Lower leg skin (tissue), 4 donors: ENCODE measurements at regions not wholly inside any gene's neighbourhood (a gene's known extent, or its start where the extent isn't known, plus 50 kb on each side); places are given as distances from the start of the nearest gene placed in this dataset.

Experiments used
- DNase-seq, 2 donors: peaks; one replicate each; pipeline ENCODE4 v3.0.0-alpha.2; 2019; ENCODE audit warnings: low spot score in 2 of 2
- H3K4me3 ChIP-seq: fragments of 200-600 bp; sonication (generic); 2 replicates; pipeline ENCODE4 v1.5.1; 2017; ENCODE audit warnings: mild to moderate bottlenecking, low read depth; ENCODE audit not compliant: poor library complexity, severe bottlenecking
- CTCF ChIP-seq, 3 donors: fragments of 450-650 bp; IDR thresholded peaks; one replicate each; pipeline ENCODE4 v1.5.1; 2016; ENCODE audit warnings: antibody characterized with exemption in 3 of 3, mild to moderate bottlenecking in 3 of 3, moderate library complexity in 2 of 3
- POLR2A ChIP-seq, 2 donors: fragments of 450-650 bp; IDR thresholded peaks; one replicate each; pipeline ENCODE4 v1.6.1; 2016 to 2017; ENCODE audit warnings: antibody characterized with exemption in 2 of 2, mild to moderate bottlenecking in 1 of 2, moderate library complexity in 1 of 2
- WGBS, 2 donors: methylation state at CpG; one replicate each; pipeline ENCODE4 v1.1.5; 2018; 5-methylcytosine and 5-hydroxymethylcytosine counted together
- intact Hi-C: fragments of 100-400 bp; cut with DNase I; formaldehyde crosslinking; loops from one replicate; pipeline ENCODE4 v1.15.0; 2023; ENCODE audit warnings: low total_unique reads

DNA sequence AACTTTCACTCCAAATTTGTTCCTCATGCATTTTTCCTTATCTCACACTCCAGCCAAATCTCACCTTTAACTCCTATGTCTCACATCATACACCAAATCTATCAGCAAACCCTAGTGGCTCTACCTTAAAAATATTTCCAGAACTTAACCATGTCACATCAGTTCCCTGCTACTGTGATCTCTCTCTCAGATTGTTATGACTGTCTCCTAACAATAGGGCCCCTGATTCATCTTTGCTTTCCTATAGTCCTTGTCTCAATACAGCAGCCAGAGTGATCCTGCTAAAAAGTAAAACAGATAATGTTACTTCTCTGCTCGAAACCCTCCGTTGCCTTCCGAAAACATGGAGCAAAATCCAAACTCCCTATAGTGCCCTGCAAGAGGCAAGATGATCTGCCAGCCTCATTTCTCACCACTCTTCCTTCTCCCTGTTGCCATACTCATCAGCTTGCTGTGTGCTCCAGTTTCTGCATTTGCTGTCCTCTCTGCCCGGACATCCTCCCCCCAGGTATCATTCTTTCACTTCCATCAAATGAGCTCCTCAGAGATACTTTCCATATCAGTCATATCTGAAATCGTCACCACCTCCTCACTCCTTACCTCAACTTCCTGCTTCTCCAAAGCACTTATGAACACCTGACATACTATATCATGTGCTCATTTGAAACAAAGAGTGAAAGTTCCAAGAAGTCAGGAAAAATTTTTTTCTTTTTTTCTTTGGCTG lies 293.4 kb upstream of the NR3C2 start:
- WGBS, 2 donors = 86% methylated on average over 5 of the region's 5 CpGs
- no peak overlapping the region for H3K4me3 ChIP-seq
- no peak for DNase-seq
- TF ChIP-seq POLR2A (IDR thresholded peaks at IDR 0.05) = no peak
- TF ChIP-seq CTCF (IDR thresholded peaks at IDR 0.05) = no peak
- intact Hi-C loops = no loop called here

DNA sequence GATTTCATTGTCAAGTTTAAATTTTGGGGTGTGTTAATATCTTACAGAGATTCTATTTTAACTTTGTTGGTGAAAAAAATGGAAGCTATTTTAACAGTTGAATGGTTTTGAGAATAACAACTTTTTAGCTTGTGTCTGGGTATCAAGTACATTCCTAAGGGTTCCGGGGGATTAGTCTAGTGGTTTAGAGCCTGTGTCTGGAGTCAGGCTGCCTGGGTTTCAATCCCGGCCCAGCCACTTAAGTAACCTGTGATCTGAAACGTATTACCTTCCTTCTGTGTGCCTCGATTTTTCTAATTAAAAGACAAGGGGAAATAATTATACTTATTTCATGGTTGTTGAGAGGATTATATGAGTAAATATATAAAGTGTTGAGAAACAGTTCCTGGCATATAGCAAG lies 288.6 kb upstream of the NR3C2 start:
- DNase-seq = no peak
- WGBS, 2 donors = 71 to 74% methylated on average over 4 of the region's 4 CpGs
- no peak overlapping the region for H3K4me3 ChIP-seq
- TF ChIP-seq POLR2A (IDR thresholded peaks at IDR 0.05) (no peak), CTCF (IDR thresholded peaks at IDR 0.05) (no peak)
- intact Hi-C loops = no loop called here

DNA sequence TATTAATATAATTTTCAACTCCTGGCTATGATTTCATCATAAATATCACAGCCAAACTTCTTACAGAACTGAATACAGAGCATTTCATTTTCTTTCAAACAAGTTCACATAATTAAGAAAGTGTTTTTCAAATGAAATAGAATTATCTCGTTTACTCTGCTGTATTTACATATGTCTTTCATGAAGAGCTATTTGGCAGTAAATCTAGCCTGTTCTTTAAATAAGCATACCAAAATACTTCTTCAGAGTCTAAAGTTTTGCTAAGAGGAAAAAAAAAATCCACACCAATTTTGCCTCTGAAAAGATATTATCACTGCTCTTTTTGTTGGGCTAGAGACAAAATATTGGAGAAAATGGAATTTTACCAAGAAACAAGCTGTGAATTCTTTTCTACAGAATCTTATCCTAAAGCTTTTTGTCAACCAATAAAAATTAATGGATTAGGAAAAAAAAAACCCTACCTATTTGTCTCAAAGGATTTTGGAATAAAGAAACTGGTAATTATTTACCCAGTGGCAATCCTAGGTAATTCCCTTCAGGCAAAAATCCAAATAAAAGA lies 287.9 kb upstream of the NR3C2 start:
- no peak for DNase-seq
- no peak overlapping the region for H3K4me3 ChIP-seq
- intact Hi-C loops = no loop called here
- 19 to 20% methylated on average over 1 of the region's 1 CpG for WGBS, 2 donors
- TF ChIP-seq POLR2A (IDR thresholded peaks at IDR 0.05) (no peak), CTCF (IDR thresholded peaks at IDR 0.05) (no peak)

GRCh38 chr4:148717988-148718387 lies 275.8 kb upstream of the NR3C2 start:
- TF ChIP-seq CTCF (IDR thresholded peaks at IDR 0.05) (no peak), POLR2A (IDR thresholded peaks at IDR 0.05) (no peak)
- intact Hi-C loops = no loop called here
- no peak overlapping the region for H3K4me3 ChIP-seq
- no peak for DNase-seq
- 84 to 88% methylated on average over 2 of the region's 2 CpGs for WGBS, 2 donors

- TF ChIP-seq CTCF (IDR thresholded peaks at IDR 0.05) (no peak), POLR2A (IDR thresholded peaks at IDR 0.05) (no peak)
- no peak overlapping the region for H3K4me3 ChIP-seq
- intact Hi-C loops = no loop called here
- 39 to 52% methylated on average over 1 of the region's 1 CpG for WGBS, 2 donors
- DNase-seq = no peak
Measured at GRCh38 chr4:148716431-148717052, 274.3 kb upstream of the NR3C2 start.
